Left colon (tissue), 2 donors: ENCODE measurements at regions not wholly inside any gene's neighbourhood (a gene's known extent, or its start where the extent isn't known, plus 50 kb on each side); places are given as distances from the start of the nearest gene placed in this dataset.

Source experiments
- ATAC-seq: fragments of 200-7000 bp; cut with Tn5 transposase; one replicate; pipeline ENCODE4 v1.9.1; 2020; ENCODE audit warnings: mild to moderate bottlenecking, moderate library complexity
- DNase-seq, 2 donors: peaks; one replicate each; pipeline ENCODE4 v3.0.0-alpha.2; 2020
- intact Hi-C, 2 donors: fragments of 100-400 bp; cut with DNase I in 1 of 2; cut with micrococcal nuclease in 1 of 2; formaldehyde crosslinking; loops; one replicate each; pipeline versions ENCODE4 v1.11.2 to v1.14.0; 2022; cut with DNase I, micrococcal nuclease
- donor health status: DM: no; HTN: no; CAD: no.
- donor health status: DM: yes; HTN: yes; CAD: no.

- intact Hi-C loops, result no loop called here
- DNase-seq (no peak), ATAC-seq (no peak)
These were observed 261.1 kb upstream of the IRX4 start for GRCh38 chr5:2143646-2144353.

- ATAC-seq (no peak), DNase-seq (no peak)
- intact Hi-C loops, result no loop called here
These were observed 260.4 kb upstream of the IRX4 start for GRCh38 chr5:2143088-2143487.

GRCh38 chr5:2142456-2142954 is 259.8 kb upstream of the IRX4 start:
- DNase-seq (no peak), ATAC-seq (no peak)
- intact Hi-C loops, result no loop called here

GRCh38 chr5:2141254-2142000 is 258.7 kb upstream of the IRX4 start:
- ATAC-seq (no peak), DNase-seq (no peak)
- intact Hi-C loops, result no loop called here

- ATAC-seq, result no peak
- DNase-seq, result no peak
These were observed 257.9 kb upstream of the IRX4 start for GRCh38 chr5:2140501-2141175.

GRCh38 chr5:2139478-2139877 is 256.8 kb upstream of the IRX4 start:
- no peak for DNase-seq
- intact Hi-C loops, result no loop called here
- no peak for ATAC-seq

More at GRCh38 chr5:2140501-2141175, 257.9 kb upstream of the IRX4 start:
- intact Hi-C loops, result no loop called here

- ATAC-seq (no peak), DNase-seq (no peak)
- intact Hi-C loops, result no loop called here
These were observed 256.2 kb upstream of the IRX4 start for GRCh38 chr5:2138896-2139295.

GRCh38 chr5:2137444-2138050 is 254.8 kb upstream of the IRX4 start:
- DNase-seq (no peak), ATAC-seq (no peak)
- intact Hi-C loops, result no loop called here

GRCh38 chr5:2136728-2137333 is 254.1 kb upstream of the IRX4 start:
- intact Hi-C loops, result no loop called here

GRCh38 chr5:2135833-2136232 is 253.1 kb upstream of the IRX4 start:
- no peak for ATAC-seq
- DNase-seq, result no peak
- intact Hi-C loops, result no loop called here

More at GRCh38 chr5:2136728-2137333, 254.1 kb upstream of the IRX4 start:
- DNase-seq, result no peak
- no peak for ATAC-seq

- intact Hi-C loops, result no loop called here
- no peak for ATAC-seq
- no peak for DNase-seq
These were observed 252.6 kb upstream of the IRX4 start for GRCh38 chr5:2135354-2135753.

GRCh38 chr5:2134543-2135292 is 252.0 kb upstream of the IRX4 start:
- DNase-seq (no peak), ATAC-seq (no peak)
- intact Hi-C loops, result no loop called here

GRCh38 chr5:2133936-2134335 is 251.2 kb upstream of the IRX4 start:
- DNase-seq (no peak), ATAC-seq (no peak)
- intact Hi-C loops, result no loop called here

GRCh38 chr5:2133080-2133479 is 250.4 kb upstream of the IRX4 start:
- no peak for DNase-seq
- ATAC-seq, result no peak
- intact Hi-C loops, result no loop called here

- ATAC-seq (no peak), DNase-seq (no peak)
- intact Hi-C loops, result no loop called here
These were observed 249.7 kb upstream of the IRX4 start for GRCh38 chr5:2132497-2132847.

- ATAC-seq (no peak), DNase-seq (no peak)
- intact Hi-C loops, result no loop called here
These were observed 249.2 kb upstream of the IRX4 start for GRCh38 chr5:2131826-2132496.

GRCh38 chr5:2131196-2131595 is 248.5 kb upstream of the IRX4 start:
- intact Hi-C loops, result no loop called here

GRCh38 chr5:2130361-2130760 is 247.6 kb upstream of the IRX4 start:
- DNase-seq (no peak), ATAC-seq (no peak)

More at GRCh38 chr5:2131196-2131595, 248.5 kb upstream of the IRX4 start:
- ATAC-seq, result no peak
- no peak for DNase-seq

More at GRCh38 chr5:2130361-2130760, 247.6 kb upstream of the IRX4 start:
- intact Hi-C loops, result no loop called here
